Breast epithelium (tissue), 4 donors: ENCODE measurements at regions not wholly inside any gene's neighbourhood (a gene's known extent, or its start where the extent isn't known, plus 50 kb on each side); places are given as distances from the start of the nearest gene placed in this dataset.

Source experiments
- DNase-seq, 2 donors: peaks; one replicate each; pipeline ENCODE4 v3.0.0-alpha.2; 2019; ENCODE audit warnings: low spot score in 2 of 2
- H3K27ac ChIP-seq, 2 donors: fragments of 200-600 bp; sonication (generic) in 1 of 2; one replicate each; pipeline ENCODE4 v1.5.1; 2016 to 2019; ENCODE audit warnings: mild to moderate bottlenecking in 1 of 2
- H3K27me3 ChIP-seq, 2 donors: fragments of 200-600 bp; sonication (generic) in 1 of 2; one replicate each; pipeline versions ENCODE4 v1.5.1 to v1.6.0; 2017 to 2019; ENCODE audit warnings: control low read depth in 1 of 2, mild to moderate bottlenecking in 1 of 2
- H3K36me3 ChIP-seq: fragments of 200-600 bp; one replicate; pipeline ENCODE4 v1.5.1; 2019
- H3K4me1 ChIP-seq, 2 donors: fragments of 200-600 bp; sonication (generic); one replicate each; pipeline ENCODE4 v1.5.1; 2016 to 2019; ENCODE audit warnings: control low read depth in 1 of 2
- H3K4me3 ChIP-seq, 3 donors: fragments of 200-600 bp; sonication (generic); 1 replicate in 2 of 3; 2 replicates in 1 of 3; pipeline ENCODE4 v1.5.1; 2016 to 2019; ENCODE audit warnings: mild to moderate bottlenecking in 3 of 3, moderate library complexity in 2 of 3
- H3K9me3 ChIP-seq, 2 donors: fragments of 200-600 bp; sonication (generic) in 1 of 2; one replicate each; pipeline ENCODE4 v1.5.1; 2016 to 2019; ENCODE audit warnings: control low read depth in 1 of 2
- POLR2A ChIP-seq: fragments of 450-650 bp; IDR thresholded peaks from one replicate; pipeline ENCODE4 v1.6.1; 2016; ENCODE audit warnings: antibody characterized with exemption, mild to moderate bottlenecking, moderate library complexity
- POLR2AphosphoS5 ChIP-seq, 3 donors: sonication (generic); formaldehyde crosslinking; IDR thresholded peaks; one replicate each; pipeline ENCODE4 v1.6.1; 2017; ENCODE audit warnings: antibody characterized with exemption in 3 of 3
- intact Hi-C: fragments of 100-400 bp; cut with DNase I; formaldehyde crosslinking; loops from one replicate; pipeline ENCODE4 v1.15.1; 2023; ENCODE audit warnings: low total_unique reads
- TF ChIP-seq, protein P1 (sequence below), 3 donors: fragments of 450-650 bp; IDR thresholded peaks; one replicate each; pipeline ENCODE4 v1.5.1; 2016 to 2017; ENCODE audit warnings: antibody characterized with exemption in 3 of 3, mild to moderate bottlenecking in 3 of 3, moderate library complexity in 3 of 3

DNA sequence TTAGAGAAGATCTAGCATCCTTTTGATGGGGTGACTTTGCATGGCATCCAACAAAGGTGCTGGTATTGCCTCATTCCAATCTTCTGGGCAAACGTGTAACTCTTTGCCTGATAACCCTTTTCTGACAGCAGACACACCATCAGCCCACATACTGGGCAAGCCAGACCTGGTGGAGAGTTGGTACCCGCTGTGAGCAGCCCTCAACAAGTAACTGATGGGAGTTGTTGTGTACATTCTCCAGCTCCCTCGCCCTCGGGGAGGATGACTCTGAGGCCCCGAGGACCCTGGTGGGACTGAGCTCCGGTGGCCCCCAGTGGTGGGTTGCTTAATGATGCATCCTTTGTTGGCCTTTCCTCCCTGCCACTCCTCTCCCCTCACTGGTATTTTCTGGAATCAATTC, 102.4 kb upstream of the SLC6A11 start:
- intact Hi-C loops, result no loop called here
- DNase-seq, result no peak
- TF ChIP-seq POLR2AphosphoS5 (IDR thresholded peaks at IDR 0.05) (no peak), POLR2A (no peak)
- TF ChIP-seq, protein P1, sequence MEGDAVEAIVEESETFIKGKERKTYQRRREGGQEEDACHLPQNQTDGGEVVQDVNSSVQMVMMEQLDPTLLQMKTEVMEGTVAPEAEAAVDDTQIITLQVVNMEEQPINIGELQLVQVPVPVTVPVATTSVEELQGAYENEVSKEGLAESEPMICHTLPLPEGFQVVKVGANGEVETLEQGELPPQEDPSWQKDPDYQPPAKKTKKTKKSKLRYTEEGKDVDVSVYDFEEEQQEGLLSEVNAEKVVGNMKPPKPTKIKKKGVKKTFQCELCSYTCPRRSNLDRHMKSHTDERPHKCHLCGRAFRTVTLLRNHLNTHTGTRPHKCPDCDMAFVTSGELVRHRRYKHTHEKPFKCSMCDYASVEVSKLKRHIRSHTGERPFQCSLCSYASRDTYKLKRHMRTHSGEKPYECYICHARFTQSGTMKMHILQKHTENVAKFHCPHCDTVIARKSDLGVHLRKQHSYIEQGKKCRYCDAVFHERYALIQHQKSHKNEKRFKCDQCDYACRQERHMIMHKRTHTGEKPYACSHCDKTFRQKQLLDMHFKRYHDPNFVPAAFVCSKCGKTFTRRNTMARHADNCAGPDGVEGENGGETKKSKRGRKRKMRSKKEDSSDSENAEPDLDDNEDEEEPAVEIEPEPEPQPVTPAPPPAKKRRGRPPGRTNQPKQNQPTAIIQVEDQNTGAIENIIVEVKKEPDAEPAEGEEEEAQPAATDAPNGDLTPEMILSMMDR (IDR thresholded peaks at IDR 0.05), result no peak
- Histone ChIP-seq H3K4me3 (no peak overlapping the region), H3K4me1 (no peaks in the 10 kb centered on the region), H3K36me3 (no peaks in the 10 kb centered on the region), H3K27ac (no peak overlapping the region), H3K9me3 (peaks cover 0 to 6% of the 10 kb centered on the region in 2 donors), H3K27me3 (peaks cover 0 to 16% of the 10 kb centered on the region in 2 donors)

DNA sequence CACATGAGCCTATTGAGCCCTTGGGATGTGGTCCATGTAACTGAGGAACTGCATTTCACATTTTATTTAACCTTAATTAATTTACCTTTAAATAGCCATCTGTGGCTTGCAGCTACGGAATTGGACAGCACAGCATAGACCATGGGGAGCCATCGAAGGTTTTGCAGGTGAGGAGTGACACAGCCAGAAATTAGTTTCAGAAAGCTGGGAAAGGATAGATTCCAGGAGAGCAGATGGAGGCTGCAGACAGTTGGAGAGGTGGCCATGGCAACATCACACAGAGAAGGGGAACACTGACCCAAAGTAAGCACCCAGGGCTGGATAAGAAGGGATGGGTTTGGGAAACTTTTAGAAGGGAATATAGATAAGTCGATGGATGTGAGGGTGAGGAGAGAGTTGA, 100.1 kb upstream of the SLC6A11 start:
- no peaks in the 10 kb centered on the region for H3K27me3 ChIP-seq
- H3K36me3 ChIP-seq, result no peaks in the 10 kb centered on the region
- no peak overlapping the region for H3K27ac ChIP-seq
- peaks cover 0 to 6% of the 10 kb centered on the region in 2 donors for H3K9me3 ChIP-seq
- H3K4me3 ChIP-seq, result no peak overlapping the region
- H3K4me1 ChIP-seq, result no peaks in the 10 kb centered on the region
- TF ChIP-seq POLR2A (no peak), POLR2AphosphoS5 (IDR thresholded peaks at IDR 0.05) (no peak)
- TF ChIP-seq, protein P1 (IDR thresholded peaks at IDR 0.05), result no peak
- intact Hi-C loops, result no loop called here
- no peak for DNase-seq

DNA sequence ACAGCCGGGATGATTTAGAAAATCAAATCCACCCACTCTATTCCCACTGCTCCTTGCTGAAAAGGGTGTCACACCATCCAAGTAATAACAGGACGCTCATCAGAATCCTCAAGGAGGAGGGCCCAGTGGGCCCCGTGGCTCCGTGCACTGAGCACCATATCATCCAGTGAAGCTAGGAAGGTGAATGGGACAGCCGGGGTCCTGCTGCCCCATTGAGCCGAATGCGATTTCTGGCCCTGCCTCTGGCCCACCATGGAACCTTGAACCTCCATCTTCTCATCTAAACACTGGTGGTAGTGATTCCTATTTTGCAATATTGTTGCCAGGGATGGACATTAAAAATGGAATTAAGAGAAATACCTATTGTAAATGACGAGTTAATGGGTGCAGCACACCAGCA, 99.1 kb upstream of the SLC6A11 start:
- H3K4me1 ChIP-seq, result no peaks in the 10 kb centered on the region
- no peak overlapping the region for H3K4me3 ChIP-seq
- H3K36me3 ChIP-seq, result no peaks in the 10 kb centered on the region
- H3K27me3 ChIP-seq, result no peaks in the 10 kb centered on the region
- intact Hi-C loops, result no loop called here
- H3K27ac ChIP-seq, result no peak overlapping the region
- peaks cover 0 to 6% of the 10 kb centered on the region in 2 donors for H3K9me3 ChIP-seq
- TF ChIP-seq POLR2A, result no peak
- TF ChIP-seq, protein P1 (IDR thresholded peaks at IDR 0.05), result no peak
- no peak for TF ChIP-seq POLR2AphosphoS5 (IDR thresholded peaks at IDR 0.05)
- DNase-seq, result no peak

DNA sequence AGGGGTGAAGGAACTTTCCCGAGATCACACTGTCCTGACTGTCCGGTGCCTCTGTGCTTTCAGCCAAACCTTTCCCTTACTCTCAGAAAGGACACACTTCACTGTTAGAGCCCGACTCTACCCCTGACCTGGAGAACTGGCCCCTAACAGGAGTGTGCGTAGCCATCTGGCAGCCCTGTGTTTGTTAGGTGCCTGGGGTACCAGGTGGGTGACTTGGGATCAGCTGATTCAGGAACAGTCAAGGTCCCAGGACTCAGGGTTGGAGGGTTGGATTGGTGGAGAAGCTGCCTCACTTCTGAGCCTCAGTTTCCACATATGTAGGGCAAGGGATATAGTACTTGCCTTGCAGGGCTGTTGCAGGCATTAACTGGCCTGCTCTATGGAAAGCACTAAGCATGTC, 98.3 kb upstream of the SLC6A11 start:
- no peak overlapping the region for H3K27ac ChIP-seq
- TF ChIP-seq, protein P1 (IDR thresholded peaks at IDR 0.05), result no peak
- TF ChIP-seq POLR2A (no peak), POLR2AphosphoS5 (IDR thresholded peaks at IDR 0.05) (no peak)
- intact Hi-C loops, result no loop called here
- peaks cover 0 to 3% of the 10 kb centered on the region in 2 donors for H3K27me3 ChIP-seq
- H3K36me3 ChIP-seq, result no peaks in the 10 kb centered on the region
- no peak for DNase-seq
- no peak overlapping the region for H3K4me3 ChIP-seq
- peaks cover 0 to 6% of the 10 kb centered on the region in 2 donors for H3K9me3 ChIP-seq
- no peaks in the 10 kb centered on the region for H3K4me1 ChIP-seq

DNA sequence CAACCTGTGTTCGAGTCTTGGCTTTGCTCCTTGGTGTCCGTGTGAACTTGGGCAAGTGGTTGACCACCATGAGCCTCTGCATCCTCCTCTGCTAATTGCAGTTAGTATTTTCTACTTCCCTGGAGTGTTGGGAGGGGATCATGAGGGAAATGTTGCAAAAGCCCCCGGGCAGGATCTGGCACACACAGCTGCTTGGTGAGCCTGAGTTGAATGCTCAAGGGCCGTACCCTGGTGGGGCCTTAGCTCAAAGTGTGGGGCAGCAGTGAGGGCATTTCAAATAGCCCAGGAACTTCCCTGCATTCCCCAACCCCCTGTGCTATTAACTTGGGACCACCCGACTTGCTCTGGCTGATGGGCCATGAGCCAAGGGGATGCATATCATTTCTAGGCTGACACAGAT, 94.9 kb upstream of the SLC6A11 start:
- DNase-seq, result no peak
- intact Hi-C loops, result no loop called here
- Histone ChIP-seq H3K4me1 (no peaks in the 10 kb centered on the region), H3K36me3 (no peaks in the 10 kb centered on the region), H3K27ac (no peak overlapping the region), H3K9me3 (no peaks in the 10 kb centered on the region), H3K4me3 (no peak overlapping the region), H3K27me3 (peaks cover 0 to 10% of the 10 kb centered on the region in 2 donors)
- TF ChIP-seq POLR2A, result no peak
- no peak for TF ChIP-seq POLR2AphosphoS5 (IDR thresholded peaks at IDR 0.05)
- TF ChIP-seq, protein P1 (IDR thresholded peaks at IDR 0.05), result no peak
